Right lobe of liver (tissue), 4 donors: ENCODE measurements at regions not wholly inside any gene's neighbourhood (a gene's known extent, or its start where the extent isn't known, plus 50 kb on each side); places are given as distances from the start of the nearest gene placed in this dataset.

ENCODE experiments used
- CTCF ChIP-seq, 4 donors: fragments of 200-600 bp in 3 of 4; fragments of 450-650 bp in 1 of 4; IDR thresholded peaks; one replicate each; pipeline versions ENCODE4 v1.5.1 to v1.8.0; 2016 to 2022; ENCODE audit warnings: antibody characterized with exemption in 4 of 4, mild to moderate bottlenecking in 2 of 4
- POLR2A ChIP-seq: fragments of 450-650 bp; IDR thresholded peaks from one replicate; pipeline ENCODE4 v1.6.1; 2017; ENCODE audit warnings: antibody characterized with exemption, mild to moderate bottlenecking
- donor health status: DM: no; HTN: no; CAD: no.
- donor health status: DM: no; HTN: no; CAD: no.
- donor health status: DM: no; HTN: yes; CAD: no.

- TF ChIP-seq CTCF (IDR thresholded peaks at IDR 0.05) (no peak), POLR2A (no peak)
Measured at GRCh38 chr9:79165020-79165780, 406.6 kb upstream of the TLE4 start.
